ENCODE measurements at regions not wholly inside any gene's neighbourhood (a gene's known extent, or its start where the extent isn't known, plus 50 kb on each side); places are given as distances from the start of the nearest gene placed in this dataset.

- TF ChIP-seq POLR2A (IDR thresholded peaks at IDR 0.05): no peak
- no peak for TF ChIP-seq CTCF (IDR thresholded peaks at IDR 0.05)
- no peak for TF ChIP-seq EP300 (IDR thresholded peaks at IDR 0.05)
Measured at GRCh38 chr6:119844387-119844786, 494.8 kb upstream of the MAN1A1 start.

All from sigmoid colon (tissue), 4 donors.